MM.1S (cell line): ENCODE measurements at regions not wholly inside any gene's neighbourhood (a gene's known extent, or its start where the extent isn't known, plus 50 kb on each side); places are given as distances from the start of the nearest gene placed in this dataset.

Experiments
- DNase-seq: peaks from one replicate; pipeline ENCODE4 v3.0.0-alpha.2; 2015
- H2AFZ ChIP-seq: fragments of 300-600 bp; sonication (generic); 2 replicates; pipeline ENCODE4 v1.6.0; 2016; ENCODE audit warnings: antibody characterized with exemption, low read length
- H3F3A ChIP-seq: fragments of 300-600 bp; sonication (generic); 2 replicates; pipeline ENCODE4 v1.6.1; 2016; ENCODE audit warnings: mild to moderate bottlenecking, antibody characterized with exemption, low read length, moderate library complexity, mixed read lengths; ENCODE audit not compliant: insufficient read depth
- H3K27ac ChIP-seq: fragments of 300-600 bp; sonication (generic); 2 replicates; pipeline ENCODE4 v1.5.1; 2016; ENCODE audit warnings: mild to moderate bottlenecking, low read length
- H3K27me3 ChIP-seq: fragments of 300-600 bp; sonication (generic); replicated peaks from 2 replicates; pipeline ENCODE4 v1.6.0; 2016; ENCODE audit warnings: low read length; ENCODE audit not compliant: insufficient read depth
- H3K36me3 ChIP-seq: fragments of 300-600 bp; sonication (generic); replicated peaks from 2 replicates; pipeline ENCODE4 v1.6.1; 2016; ENCODE audit warnings: mild to moderate bottlenecking, low read length, mixed read lengths; ENCODE audit not compliant: insufficient read depth
- H3K4me1 ChIP-seq: fragments of 300-600 bp; sonication (generic); 2 replicates; pipeline ENCODE4 v1.6.1; 2016; ENCODE audit warnings: low read length, mixed read lengths
- H3K4me2 ChIP-seq: fragments of 300-600 bp; sonication (generic); 2 replicates; pipeline ENCODE4 v1.6.0; 2016; ENCODE audit warnings: low read depth, low read length
- H3K4me3 ChIP-seq: fragments of 300-600 bp; sonication (generic); 2 replicates; pipeline ENCODE4 v1.5.1; 2016; ENCODE audit warnings: low read length, mixed read lengths
- H3K79me2 ChIP-seq: fragments of 300-600 bp; sonication (generic); 2 replicates; pipeline ENCODE4 v1.6.1; 2016; ENCODE audit warnings: mixed run types, low read length, mixed read lengths
- H3K9ac ChIP-seq: fragments of 300-600 bp; sonication (generic); 2 replicates; pipeline ENCODE4 v1.6.1; 2016; ENCODE audit warnings: low read length, mixed read lengths
- H3K9me2 ChIP-seq: fragments of 300-600 bp; sonication (generic); replicated peaks from 2 replicates; pipeline ENCODE4 v1.6.1; 2016; ENCODE audit warnings: mild to moderate bottlenecking, low read length, mixed read lengths; ENCODE audit not compliant: insufficient read depth
- H3K9me3 ChIP-seq: fragments of 300-600 bp; sonication (generic); replicated peaks from 2 replicates; pipeline ENCODE4 v1.6.1; 2016; ENCODE audit warnings: mild to moderate bottlenecking, low read length, mixed read lengths; ENCODE audit not compliant: insufficient read depth
- H4K20me1 ChIP-seq: fragments of 300-600 bp; sonication (generic); 2 replicates; pipeline ENCODE4 v1.6.1; 2016; ENCODE audit warnings: mild to moderate bottlenecking, low read length, moderate library complexity, mixed read lengths; ENCODE audit not compliant: insufficient read depth
- EZH2 ChIP-seq: fragments of 300-600 bp; sonication (generic); optimal IDR thresholded peaks from 2 replicates; pipeline ENCODE3; 2017; ENCODE audit warnings: low read depth, mild to moderate bottlenecking, antibody characterized with exemption, low read length, mixed read lengths
- EZH2phosphoT487 ChIP-seq: fragments of 300-600 bp; sonication (generic); IDR thresholded peaks from 2 replicates; pipeline ENCODE4 v1.6.1; 2018; ENCODE audit warnings: antibody characterized with exemption, low read length
- TF ChIP-seq, protein P1 (sequence below): fragments of 300-600 bp; sonication (generic); IDR thresholded peaks from 2 replicates; pipeline ENCODE4 v1.5.1; 2016; ENCODE audit warnings: antibody characterized with exemption, low read length, mixed read lengths

DNA sequence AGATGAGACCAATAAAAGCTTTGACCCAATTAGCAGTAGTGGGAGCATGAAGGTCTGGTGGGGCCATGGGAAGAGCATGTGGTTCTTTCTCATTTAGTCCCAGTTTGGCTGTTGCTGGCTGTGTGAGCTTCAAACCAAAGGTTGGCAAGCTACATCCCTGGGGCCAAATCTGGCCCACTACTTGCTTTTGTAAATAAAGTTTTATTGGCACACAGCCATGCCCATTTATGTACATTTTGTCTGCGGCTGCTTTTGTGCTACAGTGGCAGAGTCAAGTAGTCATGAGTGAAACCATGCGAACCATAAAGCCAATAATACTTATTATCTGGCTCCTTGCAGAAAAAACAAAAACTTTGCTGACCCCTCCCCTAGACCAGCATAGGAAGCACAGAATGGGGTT, 196.9 kb downstream of the PRDM2 start:
- DNase-seq, result no peak
- no peaks in the 10 kb centered on the region for H3K36me3 ChIP-seq
- H3F3A ChIP-seq, result no peaks in the 10 kb centered on the region
- H3K4me1 ChIP-seq, result no peaks in the 10 kb centered on the region
- no peak overlapping the region for H3K27ac ChIP-seq
- no peak overlapping the region for H3K4me2 ChIP-seq
- no peaks in the 10 kb centered on the region for H3K9me3 ChIP-seq
- H2AFZ ChIP-seq, result no peak overlapping the region
- H3K4me3 ChIP-seq, result no peak overlapping the region
- H3K9ac ChIP-seq, result no peak overlapping the region
- no peaks in the 10 kb centered on the region for H3K27me3 ChIP-seq
- H4K20me1 ChIP-seq, result no peaks in the 10 kb centered on the region
- H3K79me2 ChIP-seq, result no peaks in the 10 kb centered on the region
- H3K9me2 ChIP-seq, result no peaks in the 10 kb centered on the region
- TF ChIP-seq, protein P1, sequence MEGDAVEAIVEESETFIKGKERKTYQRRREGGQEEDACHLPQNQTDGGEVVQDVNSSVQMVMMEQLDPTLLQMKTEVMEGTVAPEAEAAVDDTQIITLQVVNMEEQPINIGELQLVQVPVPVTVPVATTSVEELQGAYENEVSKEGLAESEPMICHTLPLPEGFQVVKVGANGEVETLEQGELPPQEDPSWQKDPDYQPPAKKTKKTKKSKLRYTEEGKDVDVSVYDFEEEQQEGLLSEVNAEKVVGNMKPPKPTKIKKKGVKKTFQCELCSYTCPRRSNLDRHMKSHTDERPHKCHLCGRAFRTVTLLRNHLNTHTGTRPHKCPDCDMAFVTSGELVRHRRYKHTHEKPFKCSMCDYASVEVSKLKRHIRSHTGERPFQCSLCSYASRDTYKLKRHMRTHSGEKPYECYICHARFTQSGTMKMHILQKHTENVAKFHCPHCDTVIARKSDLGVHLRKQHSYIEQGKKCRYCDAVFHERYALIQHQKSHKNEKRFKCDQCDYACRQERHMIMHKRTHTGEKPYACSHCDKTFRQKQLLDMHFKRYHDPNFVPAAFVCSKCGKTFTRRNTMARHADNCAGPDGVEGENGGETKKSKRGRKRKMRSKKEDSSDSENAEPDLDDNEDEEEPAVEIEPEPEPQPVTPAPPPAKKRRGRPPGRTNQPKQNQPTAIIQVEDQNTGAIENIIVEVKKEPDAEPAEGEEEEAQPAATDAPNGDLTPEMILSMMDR, result no peak
- no peak for TF ChIP-seq EZH2

DNA sequence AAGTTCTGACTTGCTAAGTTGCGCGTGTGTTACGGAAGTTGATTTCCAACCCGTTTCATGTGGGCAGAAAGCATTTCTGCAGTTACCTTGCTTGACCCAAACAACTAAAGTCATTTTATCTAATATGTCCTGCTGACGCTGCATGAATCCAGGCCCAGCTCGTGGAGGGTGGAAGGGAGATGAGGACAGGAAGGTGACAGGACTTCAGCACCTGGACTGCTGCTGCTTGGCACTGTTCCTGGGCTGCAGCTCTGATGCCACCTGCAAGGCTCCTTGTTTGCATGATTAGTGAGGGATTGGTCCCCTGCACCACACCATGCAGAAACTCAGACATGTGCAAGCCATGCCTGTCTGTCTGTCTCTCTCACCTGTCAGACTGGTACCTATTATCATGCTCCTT, 198.4 kb downstream of the PRDM2 start:
- Histone ChIP-seq H3F3A (no peaks in the 10 kb centered on the region), H3K4me3 (no peak overlapping the region), H3K79me2 (no peaks in the 10 kb centered on the region), H3K9me2 (no peaks in the 10 kb centered on the region), H2AFZ (no peak overlapping the region), H3K27me3 (no peaks in the 10 kb centered on the region), H3K9me3 (no peaks in the 10 kb centered on the region), H4K20me1 (no peaks in the 10 kb centered on the region), H3K4me1 (no peaks in the 10 kb centered on the region), H3K27ac (no peak overlapping the region), H3K36me3 (no peaks in the 10 kb centered on the region), H3K9ac (no peak overlapping the region), H3K4me2 (no peak overlapping the region)
- no peak for DNase-seq
- TF ChIP-seq EZH2phosphoT487, result no peak
- no peak for TF ChIP-seq EZH2
- TF ChIP-seq, protein P1, result no peak

GRCh38 chr1:13899856-13900255, 199.9 kb downstream of the PRDM2 start:
- Histone ChIP-seq H3K79me2 (no peaks in the 10 kb centered on the region), H3K36me3 (no peaks in the 10 kb centered on the region), H3K4me2 (no peak overlapping the region), H3K4me3 (no peak overlapping the region), H3K4me1 (peaks cover 5% of the 10 kb centered on the region; the same call in 1 of the 2 replicates), H2AFZ (no peak overlapping the region), H3K9me3 (no peaks in the 10 kb centered on the region), H3K9me2 (no peaks in the 10 kb centered on the region), H3F3A (no peaks in the 10 kb centered on the region), H4K20me1 (no peaks in the 10 kb centered on the region), H3K9ac (no peak overlapping the region), H3K27ac (no peak overlapping the region), H3K27me3 (no peaks in the 10 kb centered on the region)
- DNase-seq, result no peak
- TF ChIP-seq EZH2 (no peak), EZH2phosphoT487 (no peak)
- TF ChIP-seq, protein P1, result no peak
